ENCODE measurements at regions not wholly inside any gene's neighbourhood (a gene's known extent, or its start where the extent isn't known, plus 50 kb on each side); places are given as distances from the start of the nearest gene placed in this dataset.

- Histone ChIP-seq H3K4me3 (no peak overlapping the region), H3K36me3 (ENCODE audit: control insufficient read depth, insufficient read depth, low read length) (no peaks in the 10 kb centered on the region), H3K9me3 (replicated peaks; ENCODE audit: control insufficient read depth, insufficient read depth, low read depth, low read length) (no peaks in the 10 kb centered on the region), H3K4me1 (replicated peaks in 1 of 2; ENCODE audit: control insufficient read depth in 2 of 2, insufficient read depth in 2 of 2, low read length in 2 of 2) (no peaks in the 10 kb centered on the region), H4K20me1 (replicated peaks; ENCODE audit: control insufficient read depth, insufficient read depth, low read length) (no peaks in the 10 kb centered on the region), H3K27me3 (ENCODE audit: control insufficient read depth in 2 of 2, insufficient read depth in 2 of 2, low read length in 2 of 2) (peaks cover 0 to 7% of the 10 kb centered on the region in 2 experiments; a peak in 1 of 5 replicates), H3K9me1 (ENCODE audit: control insufficient read depth, insufficient read depth, low read length) (no peaks in the 10 kb centered on the region), H2AFZ (ENCODE audit: low read depth, low read length) (no peak overlapping the region), H3K27ac (ENCODE audit: extremely low read depth, low read depth, low read length) (no peak overlapping the region), H3K9ac (ENCODE audit: insufficient read depth in 1 of 2, low read depth in 2 of 2, low read length in 2 of 2) (no peak overlapping the region), H3K79me2 (ENCODE audit: control insufficient read depth, insufficient read depth, low read length) (no peaks in the 10 kb centered on the region), H3K4me2 (ENCODE audit: insufficient read depth, low read length) (no peak overlapping the region)
- intact Hi-C loops (cut with micrococcal nuclease): no loop called here
- no peak for DNase-seq (ENCODE audit: extremely low read depth in 1 of 4, low spot score in 3 of 4)
- no peak for ATAC-seq
- POLR2A ChIA-PET: no interaction called here
- BruUV-seq (replicated peaks): no TSS peak
- FAIRE-seq: no peak
- in situ Hi-C loops (cut with MboI): no loop called here
- 0% methylated on average over 2 of the region's 2 CpGs for WGBS (ENCODE audit: insufficient coverage, low coverage, missing lambda C conversion rate)
- CTCF ChIA-PET (ENCODE audit: low intra/inter-chr PET ratio): no interaction called here
- TF ChIP-seq STAT6 (CRISPR knock-in tag; IDR thresholded peaks at IDR 0.05) (no peak), CC2D1A (IDR thresholded peaks at IDR 0.05) (no peak), PTRF (tag; IDR thresholded peaks at IDR 0.05) (no peak), PURB (CRISPR knock-in tag; IDR thresholded peaks at IDR 0.05; ENCODE audit: low read depth) (no peak), GTF2A2 (tag; IDR thresholded peaks at IDR 0.05) (no peak), NFE2 (IDR thresholded peaks at IDR 0.05; ENCODE audit: low read depth) (no peak)
- TF ChIP-seq, protein P1, sequence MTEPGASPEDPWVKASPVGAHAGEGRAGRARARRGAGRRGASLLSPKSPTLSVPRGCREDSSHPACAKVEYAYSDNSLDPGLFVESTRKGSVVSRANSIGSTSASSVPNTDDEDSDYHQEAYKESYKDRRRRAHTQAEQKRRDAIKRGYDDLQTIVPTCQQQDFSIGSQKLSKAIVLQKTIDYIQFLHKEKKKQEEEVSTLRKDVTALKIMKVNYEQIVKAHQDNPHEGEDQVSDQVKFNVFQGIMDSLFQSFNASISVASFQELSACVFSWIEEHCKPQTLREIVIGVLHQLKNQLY (CRISPR knock-in tag; conservative IDR thresholded peaks at IDR 0.05): no peak
- TF ChIP-seq, protein P2, sequence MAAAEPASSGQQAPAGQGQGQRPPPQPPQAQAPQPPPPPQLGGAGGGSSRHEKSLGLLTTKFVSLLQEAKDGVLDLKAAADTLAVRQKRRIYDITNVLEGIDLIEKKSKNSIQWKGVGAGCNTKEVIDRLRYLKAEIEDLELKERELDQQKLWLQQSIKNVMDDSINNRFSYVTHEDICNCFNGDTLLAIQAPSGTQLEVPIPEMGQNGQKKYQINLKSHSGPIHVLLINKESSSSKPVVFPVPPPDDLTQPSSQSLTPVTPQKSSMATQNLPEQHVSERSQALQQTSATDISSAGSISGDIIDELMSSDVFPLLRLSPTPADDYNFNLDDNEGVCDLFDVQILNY (CRISPR knock-in tag; IDR thresholded peaks at IDR 0.05): no peak
Measured at GRCh38 chr2:207221731-207222130, 56.0 kb upstream of the KLF7 start.

All from K562 (cell line).